CD14-positive monocyte (primary cell): ENCODE measurements at regions not wholly inside any gene's neighbourhood (a gene's known extent, or its start where the extent isn't known, plus 50 kb on each side); places are given as distances from the start of the nearest gene placed in this dataset.
"Not testable (repeated sequence)": the region's sequence is repeated elsewhere in the genome, so short reads cannot be mapped to it uniquely, and the experiment has no call there.

Experiments
- DNase-seq, 3 donors: peaks; one replicate each; pipeline ENCODE4 v3.0.0-alpha.2; 2011 to 2022
- H2AFZ ChIP-seq: 2 replicates; pipeline ENCODE4 v1.6.0; 2012; ENCODE audit warnings: mild to moderate bottlenecking, low read depth, low read length, inconsistent platforms; ENCODE audit not compliant: insufficient read depth, poor library complexity, severe bottlenecking
- H3K27ac ChIP-seq, 2 donors: 1 replicate in 1 of 2; 2 replicates in 1 of 2; pipeline ENCODE4 v1.5.1; 2012 to 2013; ENCODE audit warnings: low read length in 2 of 2, control low read depth in 1 of 2, inconsistent platforms in 1 of 2, low read depth in 1 of 2, mild to moderate bottlenecking in 1 of 2
- H3K27me3 ChIP-seq, 2 donors: one replicate each; pipeline versions ENCODE4 v1.6.0 to v1.6.1; 2011 to 2013; ENCODE audit warnings: low read length in 2 of 2; ENCODE audit not compliant: control insufficient read depth in 2 of 2, insufficient read depth in 2 of 2
- H3K36me3 ChIP-seq, 2 donors: replicated peaks in 1 of 2; 1 replicate in 1 of 2; 2 replicates in 1 of 2; pipeline versions ENCODE4 v1.5.1 to v1.6.1; 2012 to 2013; ENCODE audit warnings: low read length in 2 of 2, control low read depth in 1 of 2, inconsistent platforms in 1 of 2, mild to moderate bottlenecking in 1 of 2; ENCODE audit not compliant: insufficient read depth in 2 of 2, control insufficient read depth in 1 of 2
- H3K4me1 ChIP-seq, 2 donors: 1 replicate in 1 of 2; 2 replicates in 1 of 2; pipeline versions ENCODE4 v1.5.1 to v1.6.1; 2012 to 2013; ENCODE audit warnings: low read length in 2 of 2, control low read depth in 1 of 2, inconsistent platforms in 1 of 2, mild to moderate bottlenecking in 1 of 2, moderate library complexity in 1 of 2; ENCODE audit not compliant: insufficient read depth in 2 of 2, control insufficient read depth in 1 of 2
- H3K4me2 ChIP-seq: replicated peaks from 2 replicates; pipeline ENCODE3; 2012; ENCODE audit warnings: low read length, moderate library complexity, mild to moderate bottlenecking; ENCODE audit not compliant: poor library complexity, severe bottlenecking; ENCODE audit errors: extremely low read depth
- H3K4me3 ChIP-seq, 3 experiments: fragments of 200-600 bp in 1 of 3; sonication (generic) in 1 of 3; replicated peaks in 1 of 3; 1 replicate in 2 of 3; 2 replicates in 1 of 3; pipeline ENCODE4 v1.5.1; 2011 to 2013; ENCODE audit warnings: low read length in 3 of 3, mild to moderate bottlenecking in 3 of 3, control low read depth in 2 of 3, low read depth in 2 of 3, inconsistent platforms in 1 of 3, moderate library complexity in 1 of 3
- H3K79me2 ChIP-seq: 2 replicates; pipeline ENCODE4 v1.6.0; 2012; ENCODE audit warnings: mild to moderate bottlenecking, control low read depth, inconsistent platforms, low read length, moderate library complexity; ENCODE audit not compliant: insufficient read depth
- H3K9ac ChIP-seq: 2 replicates; pipeline ENCODE4 v1.6.0; 2017; ENCODE audit warnings: low read length, mild to moderate bottlenecking; ENCODE audit not compliant: insufficient read depth, poor library complexity, severe bottlenecking
- H3K9me3 ChIP-seq, 2 donors: replicated peaks in 1 of 2; 1 replicate in 1 of 2; 2 replicates in 1 of 2; pipeline versions ENCODE4 v1.5.1 to v1.6.1; 2012 to 2013; ENCODE audit warnings: low read length in 2 of 2, control low read depth in 1 of 2; ENCODE audit not compliant: control insufficient read depth in 1 of 2, insufficient read depth in 1 of 2
- H4K20me1 ChIP-seq: 2 replicates; pipeline ENCODE4 v1.6.0; 2012; ENCODE audit warnings: mild to moderate bottlenecking, low read length, control low read depth, moderate library complexity; ENCODE audit not compliant: insufficient read depth
- H3K27ac Mint-ChIP-seq, 7 donors: one replicate each; pipeline ENCODE4 v1.8.0; 2020; ENCODE audit warnings: mild to moderate bottlenecking in 7 of 7, mixed read lengths in 7 of 7, moderate library complexity in 6 of 7, inconsistent platforms in 2 of 7
- H3K27me3 Mint-ChIP-seq, 3 donors: one replicate each; pipeline ENCODE4 v1.8.0; 2021 to 2022; ENCODE audit warnings: low read depth in 3 of 3, mild to moderate bottlenecking in 3 of 3, mixed read lengths in 3 of 3, moderate library complexity in 3 of 3, inconsistent platforms in 1 of 3
- H3K36me3 Mint-ChIP-seq, 2 donors: one replicate each; pipeline ENCODE4 v1.8.0; 2020; ENCODE audit warnings: mixed read lengths in 2 of 2, inconsistent platforms in 1 of 2, mild to moderate bottlenecking in 1 of 2
- H3K4me1 Mint-ChIP-seq: one replicate; pipeline ENCODE4 v1.8.0; 2020; ENCODE audit warnings: mild to moderate bottlenecking, mixed read lengths
- H3K4me3 Mint-ChIP-seq, 2 donors: one replicate each; pipeline ENCODE4 v1.8.0; 2020; ENCODE audit warnings: mild to moderate bottlenecking in 2 of 2, mixed read lengths in 2 of 2, moderate library complexity in 1 of 2
- H3K9me3 Mint-ChIP-seq, 7 donors: one replicate each; pipeline ENCODE4 v1.8.0; 2020 to 2022; ENCODE audit warnings: mixed read lengths in 7 of 7, mild to moderate bottlenecking in 6 of 7, moderate library complexity in 6 of 7, inconsistent platforms in 2 of 7
- WGBS: methylation state at CpG from one replicate; pipeline ENCODE4 v1.1.5; 2013; ENCODE audit warnings: missing lambda C conversion rate; ENCODE audit not compliant: insufficient coverage; 5-methylcytosine and 5-hydroxymethylcytosine counted together
- intact Hi-C, 2 donors: fragments of 100-400 bp; cut with micrococcal nuclease; formaldehyde crosslinking; loops; one replicate each; pipeline versions ENCODE4 v1.15.0 to v1.15.1; 2023
- TF ChIP-seq, protein P1 (sequence below): fragments of 200-600 bp; IDR thresholded peaks from one replicate; pipeline ENCODE4 v1.8.0; 2022; ENCODE audit warnings: antibody characterized with exemption, mild to moderate bottlenecking

DNA sequence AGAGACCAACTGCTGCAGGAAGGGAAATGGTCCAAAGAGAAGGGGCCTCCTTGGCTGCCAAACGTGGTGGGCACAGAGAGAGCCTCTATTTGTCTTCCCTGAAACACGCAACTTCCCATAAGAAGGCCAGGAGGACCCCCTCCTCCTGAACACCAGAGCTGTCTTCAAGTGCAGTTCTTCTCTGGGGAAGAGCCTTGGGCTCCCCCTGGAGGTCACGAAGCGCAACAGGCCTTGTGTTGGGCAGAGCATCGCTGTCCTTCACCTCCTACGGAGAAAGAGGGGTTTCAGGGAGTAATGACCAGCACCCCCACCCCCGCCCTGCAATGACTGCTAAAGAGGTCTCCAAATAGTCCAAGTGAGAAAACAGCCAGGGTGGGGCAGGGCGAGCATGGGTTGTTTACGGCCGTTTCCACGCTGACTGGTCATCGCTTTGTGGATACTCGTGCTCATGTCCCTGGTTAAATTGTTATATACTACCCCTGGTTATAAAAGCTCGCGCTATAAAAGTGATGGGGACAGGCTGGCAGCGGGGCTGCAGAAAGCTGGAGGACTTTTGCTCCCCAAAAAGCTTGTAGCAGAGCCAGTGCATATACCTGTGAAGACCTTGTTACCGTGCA lies 397.5 kb upstream of the ATP10A start:
- H3K27me3 Mint-ChIP-seq, result no peaks in the 10 kb centered on the region
- intact Hi-C loops, result no loop called here
- no peak overlapping the region for H3K9ac ChIP-seq

DNA sequence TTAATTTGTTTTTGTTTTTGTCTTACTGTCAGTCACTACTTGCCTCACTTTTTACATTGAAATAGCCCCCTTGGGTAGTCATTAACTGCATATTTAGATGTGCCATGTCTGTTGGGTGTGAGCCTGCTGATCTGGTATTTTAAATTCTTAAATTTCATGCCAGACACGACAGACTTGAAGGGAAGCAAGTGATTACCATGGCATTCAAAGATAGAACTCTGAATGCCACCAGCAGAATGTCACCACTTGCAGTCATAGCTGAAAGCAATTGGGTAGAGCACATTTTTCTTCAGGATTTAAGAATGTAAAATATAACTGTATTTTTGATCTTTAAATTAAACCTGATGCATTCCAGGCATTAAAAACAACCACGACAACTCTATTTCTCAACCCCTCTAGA lies 396.5 kb upstream of the ATP10A start:
- 100% methylated on average over 1 of the region's 2 CpGs for WGBS
- peaks cover 0 to 2% (median 0%) of the 10 kb centered on the region in 3 donors for H3K27me3 Mint-ChIP-seq
- no peak overlapping the region for H3K27ac ChIP-seq

More for the DNA sequence above, 397.5 kb upstream of the ATP10A start:
- H3K36me3 Mint-ChIP-seq, result no peaks in the 10 kb centered on the region
- Histone ChIP-seq H3K27me3 (no peaks in the 10 kb centered on the region), H3K27ac (no peak overlapping the region), H4K20me1 (no peaks in the 10 kb centered on the region), H3K4me3 (no peak overlapping the region), H3K4me2 (no peak overlapping the region), H2AFZ (no peak overlapping the region), H3K36me3 (no peaks in the 10 kb centered on the region), H3K79me2 (no peaks in the 10 kb centered on the region), H3K9me3 (no peaks in the 10 kb centered on the region), H3K4me1 (no peaks in the 10 kb centered on the region)
- 58% methylated on average over 12 of the region's 17 CpGs for whole genome bisulfite sequencing
- TF ChIP-seq, protein P1, sequence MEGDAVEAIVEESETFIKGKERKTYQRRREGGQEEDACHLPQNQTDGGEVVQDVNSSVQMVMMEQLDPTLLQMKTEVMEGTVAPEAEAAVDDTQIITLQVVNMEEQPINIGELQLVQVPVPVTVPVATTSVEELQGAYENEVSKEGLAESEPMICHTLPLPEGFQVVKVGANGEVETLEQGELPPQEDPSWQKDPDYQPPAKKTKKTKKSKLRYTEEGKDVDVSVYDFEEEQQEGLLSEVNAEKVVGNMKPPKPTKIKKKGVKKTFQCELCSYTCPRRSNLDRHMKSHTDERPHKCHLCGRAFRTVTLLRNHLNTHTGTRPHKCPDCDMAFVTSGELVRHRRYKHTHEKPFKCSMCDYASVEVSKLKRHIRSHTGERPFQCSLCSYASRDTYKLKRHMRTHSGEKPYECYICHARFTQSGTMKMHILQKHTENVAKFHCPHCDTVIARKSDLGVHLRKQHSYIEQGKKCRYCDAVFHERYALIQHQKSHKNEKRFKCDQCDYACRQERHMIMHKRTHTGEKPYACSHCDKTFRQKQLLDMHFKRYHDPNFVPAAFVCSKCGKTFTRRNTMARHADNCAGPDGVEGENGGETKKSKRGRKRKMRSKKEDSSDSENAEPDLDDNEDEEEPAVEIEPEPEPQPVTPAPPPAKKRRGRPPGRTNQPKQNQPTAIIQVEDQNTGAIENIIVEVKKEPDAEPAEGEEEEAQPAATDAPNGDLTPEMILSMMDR, result peak; percentile 63
- no peak overlapping the region for H3K27ac Mint-ChIP-seq
- peak in 1 of 3 donors; percentile 5 for DNase-seq
- peaks cover 0 to 4% (median 0%) of the 10 kb centered on the region in 7 donors for H3K9me3 Mint-ChIP-seq
- H3K4me1 Mint-ChIP-seq, result no peaks in the 10 kb centered on the region
- no peak overlapping the region for H3K4me3 Mint-ChIP-seq

DNA sequence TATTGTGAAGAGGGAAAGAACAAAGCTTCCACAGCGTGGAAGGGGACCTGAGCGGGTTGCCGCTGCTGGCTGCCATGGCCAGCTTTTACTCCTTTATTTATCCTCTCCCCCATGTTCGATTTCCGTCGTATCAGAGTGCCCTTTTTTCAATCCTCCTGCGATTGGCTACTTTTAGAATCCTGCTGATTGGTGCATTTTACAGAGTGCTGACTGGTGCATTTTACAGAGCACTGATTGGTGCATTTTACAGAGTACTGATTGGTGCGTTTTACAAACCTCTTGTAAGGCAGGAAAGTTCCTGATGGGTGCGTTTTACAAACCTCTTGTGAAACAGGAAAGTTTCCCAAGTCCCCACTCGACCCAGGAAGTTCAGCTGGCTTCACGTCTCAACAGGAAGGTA lies 381.7 kb upstream of the ATP10A start:
- 67% methylated on average over 1 of the region's 11 CpGs for WGBS
- DNase-seq, intact Hi-C loops, H4K20me1 ChIP-seq, H3K79me2 ChIP-seq, H3K4me3 ChIP-seq, H3K27ac Mint-ChIP-seq, H3K4me3 Mint-ChIP-seq, H3K27ac ChIP-seq, H3K36me3 ChIP-seq, H3K4me2 ChIP-seq, H3K9ac ChIP-seq, H3K27me3 Mint-ChIP-seq, H3K4me1 ChIP-seq, H2AFZ ChIP-seq, H3K36me3 Mint-ChIP-seq, H3K27me3 ChIP-seq, H3K4me1 Mint-ChIP-seq: not testable (repeated sequence)
- peaks cover 0 to 34% (median 14%) of the 10 kb centered on the region in 7 donors for H3K9me3 Mint-ChIP-seq
- peaks cover 12 to 15% of the 10 kb centered on the region in 2 donors for H3K9me3 ChIP-seq

More for the DNA sequence above, 396.5 kb upstream of the ATP10A start:
- no peak for DNase-seq
- H3K4me3 ChIP-seq, result no peak overlapping the region
- Mint-ChIP-seq H3K27ac (no peak overlapping the region), H3K4me1 (no peaks in the 10 kb centered on the region), H3K36me3 (no peaks in the 10 kb centered on the region), H3K4me3 (no peak overlapping the region), H3K9me3 (peaks cover 0 to 2% (median 0%) of the 10 kb centered on the region in 7 donors)
- no peaks in the 10 kb centered on the region for H3K27me3 ChIP-seq
- intact Hi-C loops, result no loop called here
- H4K20me1 ChIP-seq, result no peaks in the 10 kb centered on the region
- peaks cover 0 to under 1% of the 10 kb centered on the region in 2 donors for H3K9me3 ChIP-seq
- H3K36me3 ChIP-seq, result no peaks in the 10 kb centered on the region
- no peak overlapping the region for H2AFZ ChIP-seq
- H3K9ac ChIP-seq, result no peak overlapping the region
- no peaks in the 10 kb centered on the region for H3K79me2 ChIP-seq
- TF ChIP-seq, protein P1, result no peak
- no peak overlapping the region for H3K4me2 ChIP-seq
- H3K4me1 ChIP-seq, result no peaks in the 10 kb centered on the region
